IPS DF 6.9 (cell line): ENCODE measurements at regions not wholly inside any gene's neighbourhood (a gene's known extent, or its start where the extent isn't known, plus 50 kb on each side); places are given as distances from the start of the nearest gene placed in this dataset.

Experiments
- DNase-seq: peaks from one replicate; pipeline ENCODE4 v3.0.0-alpha.2; 2013; ENCODE audit warnings: low read depth, low spot score
- H3K27ac ChIP-seq: one replicate; pipeline ENCODE4 v1.5.1; 2013; ENCODE audit warnings: low read length, control low read depth
- H3K27me3 ChIP-seq: 2 replicates; pipeline ENCODE4 v1.6.1; 2013; ENCODE audit warnings: mild to moderate bottlenecking, low read length; ENCODE audit not compliant: control insufficient read depth, insufficient read depth
- H3K36me3 ChIP-seq: 2 replicates; pipeline ENCODE4 v1.6.1; 2013; ENCODE audit warnings: low read length; ENCODE audit not compliant: control insufficient read depth, insufficient read depth
- H3K4me1 ChIP-seq: 2 replicates; pipeline ENCODE4 v1.6.1; 2013; ENCODE audit warnings: low read length; ENCODE audit not compliant: control insufficient read depth, insufficient read depth
- H3K4me3 ChIP-seq: 2 replicates; pipeline ENCODE4 v1.5.1; 2013; ENCODE audit warnings: mild to moderate bottlenecking, low read length
- H3K9me3 ChIP-seq: 2 replicates; pipeline ENCODE4 v1.6.1; 2013; ENCODE audit warnings: low read length, inconsistent platforms; ENCODE audit not compliant: control insufficient read depth, insufficient read depth
- WGBS: extraction: QIAGEN DNeasy Blood & Tissue Kit; methylation state at CpG from one replicate; pipeline ENCODE4 v1.1.7; 2013; ENCODE audit warnings: mixed read lengths, missing lambda C conversion rate; ENCODE audit not compliant: insufficient read length, insufficient coverage; 5-methylcytosine and 5-hydroxymethylcytosine counted together

GRCh38 chr2:129748653-129749052, 230.8 kb upstream of the RAB6C start:
- H3K9me3 ChIP-seq, result no peaks in the 10 kb centered on the region
- H3K36me3 ChIP-seq, result no peaks in the 10 kb centered on the region
- H3K27ac ChIP-seq, result no peak overlapping the region
- H3K27me3 ChIP-seq, result no peaks in the 10 kb centered on the region
- no peak overlapping the region for H3K4me3 ChIP-seq
- no peak for DNase-seq
- no peaks in the 10 kb centered on the region for H3K4me1 ChIP-seq
- WGBS, result no CpG with 5 or more reads among the region's 6 CpGs

DNA sequence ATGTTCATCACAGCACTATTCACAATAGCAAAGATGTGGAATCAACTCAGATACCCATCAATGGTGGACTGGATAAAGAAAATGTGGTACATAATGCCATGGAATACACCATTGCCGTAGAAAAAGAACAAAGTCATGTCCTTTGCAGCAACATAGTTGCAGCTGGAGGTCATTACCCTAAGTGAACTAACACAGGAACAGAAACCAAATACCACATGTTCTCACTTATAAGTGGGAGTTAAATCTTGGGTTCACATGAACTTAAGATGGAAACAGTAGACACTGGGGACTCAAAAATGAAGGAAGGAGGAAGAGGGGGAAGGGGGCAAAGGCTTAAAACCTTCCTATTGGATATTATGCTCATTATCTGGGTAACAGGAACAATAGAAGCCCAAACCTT, 228.1 kb upstream of the RAB6C start:
- H3K27me3 ChIP-seq, result no peaks in the 10 kb centered on the region
- H3K4me3 ChIP-seq, result no peak overlapping the region
- WGBS, result no CpG with 5 or more reads among the region's 1 CpG
- no peaks in the 10 kb centered on the region for H3K9me3 ChIP-seq
- DNase-seq, result no peak
- H3K4me1 ChIP-seq, result no peaks in the 10 kb centered on the region
- no peaks in the 10 kb centered on the region for H3K36me3 ChIP-seq
- no peak overlapping the region for H3K27ac ChIP-seq

GRCh38 chr2:129752176-129752575, 227.3 kb upstream of the RAB6C start:
- no peak for DNase-seq
- Histone ChIP-seq H3K4me3 (no peak overlapping the region), H3K27me3 (no peaks in the 10 kb centered on the region), H3K9me3 (no peaks in the 10 kb centered on the region), H3K36me3 (no peaks in the 10 kb centered on the region), H3K4me1 (peaks cover 1% of the 10 kb centered on the region; the same call in 1 of the 2 replicates), H3K27ac (no peak overlapping the region)
- no CpG with 5 or more reads among the region's 3 CpGs for WGBS

DNA sequence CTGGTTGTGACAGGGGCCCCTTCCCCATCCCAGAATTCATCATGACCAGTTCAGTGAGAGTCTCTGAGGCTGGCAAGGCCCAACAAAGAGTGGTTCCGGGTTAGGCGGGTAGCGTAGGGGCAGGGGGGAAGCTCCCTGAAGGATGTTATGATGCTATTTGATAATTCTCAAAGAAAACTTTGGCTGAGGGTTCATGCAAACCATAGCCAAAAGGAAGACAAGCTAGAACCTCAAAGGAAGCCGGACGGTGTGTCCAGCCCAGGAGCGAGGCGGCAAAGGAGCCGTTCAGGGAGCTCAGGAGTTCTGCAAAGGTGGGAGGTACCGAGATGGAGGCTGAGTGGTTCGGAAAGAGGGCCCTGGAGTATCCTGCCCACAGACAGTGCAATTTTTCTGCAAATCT, 226.8 kb upstream of the RAB6C start:
- no CpG with 5 or more reads among the region's 10 CpGs for WGBS
- Histone ChIP-seq H3K4me3 (no peak overlapping the region), H3K36me3 (no peaks in the 10 kb centered on the region)

GRCh38 chr2:129753261-129753660, 226.2 kb upstream of the RAB6C start:
- H3K4me3 ChIP-seq, result no peak overlapping the region
- H3K4me1 ChIP-seq, result peaks cover 8% of the 10 kb centered on the region; the same call in 1 of the 2 replicates
- DNase-seq, result no peak
- no peak overlapping the region for H3K27ac ChIP-seq
- H3K36me3 ChIP-seq, result no peaks in the 10 kb centered on the region
- H3K9me3 ChIP-seq, result no peaks in the 10 kb centered on the region
- no peaks in the 10 kb centered on the region for H3K27me3 ChIP-seq
- WGBS, result no CpG with 5 or more reads among the region's 8 CpGs

More for the DNA sequence above, 226.8 kb upstream of the RAB6C start:
- H3K9me3 ChIP-seq, result no peaks in the 10 kb centered on the region
- no peak for DNase-seq
- H3K4me1 ChIP-seq, result peaks cover 6% of the 10 kb centered on the region; the same call in 1 of the 2 replicates
- H3K27ac ChIP-seq, result no peak overlapping the region
- H3K27me3 ChIP-seq, result no peaks in the 10 kb centered on the region

GRCh38 chr2:129754421-129754820, 225.0 kb upstream of the RAB6C start:
- Histone ChIP-seq H3K36me3 (no peaks in the 10 kb centered on the region), H3K27ac (no peak overlapping the region), H3K4me3 (no peak overlapping the region), H3K9me3 (no peaks in the 10 kb centered on the region), H3K4me1 (peaks cover 11% of the 10 kb centered on the region; the same call in 1 of the 2 replicates), H3K27me3 (no peaks in the 10 kb centered on the region)
- DNase-seq, result no peak
- no CpG with 5 or more reads among the region's 14 CpGs for WGBS

DNA sequence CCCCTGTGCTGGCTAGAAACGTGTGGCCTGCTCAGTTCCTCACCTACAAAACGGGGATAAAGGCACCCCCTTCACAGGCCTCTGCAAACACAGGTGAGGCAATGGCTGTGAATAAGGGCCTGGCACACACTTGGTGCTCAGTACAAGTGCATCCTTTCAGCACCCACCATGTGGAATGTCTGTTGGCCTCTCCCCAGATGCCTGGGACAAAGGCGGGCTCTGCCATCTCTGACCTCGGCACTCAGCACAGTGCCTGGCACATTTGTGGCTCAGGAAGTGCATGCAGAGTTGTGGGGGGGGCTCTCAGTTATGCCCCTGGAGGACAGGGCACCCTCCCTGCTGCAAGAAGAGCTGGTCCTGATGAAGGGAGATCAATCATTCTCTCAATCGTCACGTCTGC, 224.6 kb upstream of the RAB6C start:
- H3K4me1 ChIP-seq, result peaks cover 12% of the 10 kb centered on the region; the same call in 1 of the 2 replicates
- no peak overlapping the region for H3K4me3 ChIP-seq
- WGBS, result no CpG with 5 or more reads among the region's 6 CpGs
- H3K36me3 ChIP-seq, result no peaks in the 10 kb centered on the region
- H3K9me3 ChIP-seq, result no peaks in the 10 kb centered on the region
- H3K27me3 ChIP-seq, result no peaks in the 10 kb centered on the region
- DNase-seq, result no peak
- no peak overlapping the region for H3K27ac ChIP-seq

DNA sequence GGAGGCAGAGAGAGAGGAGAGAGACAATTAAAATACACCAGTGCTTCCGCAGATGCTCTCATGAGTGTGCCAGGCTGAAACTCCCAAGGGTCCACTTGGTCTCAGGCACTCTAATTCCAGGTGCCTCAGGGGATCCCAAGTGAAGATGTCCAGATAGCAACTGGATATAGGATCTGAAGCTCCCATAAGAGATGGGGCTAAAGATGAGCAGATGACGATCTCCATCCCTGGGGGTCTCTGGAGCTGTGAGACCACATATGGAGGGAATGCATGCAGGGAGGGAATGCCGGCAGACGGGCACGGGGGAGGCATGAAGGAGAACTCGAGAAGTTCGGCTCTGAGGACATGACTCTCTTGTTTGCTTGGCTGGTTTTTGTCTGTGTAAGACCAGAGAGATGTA, 223.7 kb upstream of the RAB6C start:
- Histone ChIP-seq H3K27ac (no peak overlapping the region), H3K4me3 (no peak overlapping the region), H3K36me3 (no peaks in the 10 kb centered on the region), H3K9me3 (no peaks in the 10 kb centered on the region), H3K4me1 (peaks cover 12% of the 10 kb centered on the region; the same call in 1 of the 2 replicates), H3K27me3 (no peaks in the 10 kb centered on the region)
- WGBS, result no CpG with 5 or more reads among the region's 7 CpGs
- DNase-seq, result no peak

DNA sequence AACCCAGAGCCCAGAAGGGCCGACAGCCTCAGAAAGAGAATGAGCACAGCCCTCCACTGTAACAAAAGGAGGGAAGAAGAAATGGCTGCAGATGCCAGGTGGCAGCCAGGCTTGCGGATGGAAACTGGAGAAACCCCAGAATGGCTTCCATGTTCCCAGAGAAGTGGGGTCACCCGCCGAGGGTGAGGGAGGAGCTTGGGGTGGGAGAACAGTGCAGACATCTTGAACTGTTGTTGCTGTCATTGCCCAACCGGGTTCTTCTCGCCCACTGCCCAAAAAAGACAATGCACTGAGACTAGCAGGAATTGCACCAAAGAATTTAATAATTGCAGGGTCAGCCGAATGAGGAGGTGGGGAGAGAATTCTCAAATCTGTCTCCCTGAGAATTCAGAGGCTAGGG, 223.2 kb upstream of the RAB6C start:
- Histone ChIP-seq H3K4me1 (peaks cover 12% of the 10 kb centered on the region; the same call in 1 of the 2 replicates), H3K9me3 (no peaks in the 10 kb centered on the region), H3K4me3 (no peak overlapping the region), H3K27ac (no peak overlapping the region), H3K27me3 (no peaks in the 10 kb centered on the region), H3K36me3 (no peaks in the 10 kb centered on the region)
- no peak for DNase-seq
- no CpG with 5 or more reads among the region's 7 CpGs for WGBS

- no peaks in the 10 kb centered on the region for H3K36me3 ChIP-seq
- no CpG with 5 or more reads among the region's 9 CpGs for WGBS
- DNase-seq, result no peak
These were observed 222.0 kb upstream of the RAB6C start for GRCh38 chr2:129757366-129757914.

More at GRCh38 chr2:129757366-129757914, 222.0 kb upstream of the RAB6C start:
- no peak overlapping the region for H3K4me3 ChIP-seq
- H3K27ac ChIP-seq, result no peak overlapping the region
- no peaks in the 10 kb centered on the region for H3K27me3 ChIP-seq
- peaks cover 12% of the 10 kb centered on the region; the same call in 1 of the 2 replicates for H3K4me1 ChIP-seq
- H3K9me3 ChIP-seq, result no peaks in the 10 kb centered on the region
